Adrenal gland (tissue), 5 donors: ENCODE measurements at regions not wholly inside any gene's neighbourhood (a gene's known extent, or its start where the extent isn't known, plus 50 kb on each side); places are given as distances from the start of the nearest gene placed in this dataset.

Experiments used
- POLR2A ChIP-seq, 2 donors: fragments of 450-650 bp; IDR thresholded peaks; one replicate each; pipeline ENCODE4 v1.6.1; 2017; ENCODE audit warnings: antibody characterized with exemption in 2 of 2, mild to moderate bottlenecking in 2 of 2, moderate library complexity in 1 of 2
- TF ChIP-seq, protein P1 (sequence below), 6 experiments: fragments of 450-650 bp in 4 of 6; fragments of 200-600 bp in 2 of 6; sonication (generic) in 1 of 6; IDR thresholded peaks; 1 replicate in 5 of 6; 2 replicates in 1 of 6; pipeline versions ENCODE4 v1.5.1 to v1.8.0; 2016 to 2021; ENCODE audit warnings: antibody characterized with exemption in 6 of 6, mild to moderate bottlenecking in 2 of 6, moderate library complexity in 1 of 6
- donor health status: DM: no; HTN: no; CAD: no.

DNA sequence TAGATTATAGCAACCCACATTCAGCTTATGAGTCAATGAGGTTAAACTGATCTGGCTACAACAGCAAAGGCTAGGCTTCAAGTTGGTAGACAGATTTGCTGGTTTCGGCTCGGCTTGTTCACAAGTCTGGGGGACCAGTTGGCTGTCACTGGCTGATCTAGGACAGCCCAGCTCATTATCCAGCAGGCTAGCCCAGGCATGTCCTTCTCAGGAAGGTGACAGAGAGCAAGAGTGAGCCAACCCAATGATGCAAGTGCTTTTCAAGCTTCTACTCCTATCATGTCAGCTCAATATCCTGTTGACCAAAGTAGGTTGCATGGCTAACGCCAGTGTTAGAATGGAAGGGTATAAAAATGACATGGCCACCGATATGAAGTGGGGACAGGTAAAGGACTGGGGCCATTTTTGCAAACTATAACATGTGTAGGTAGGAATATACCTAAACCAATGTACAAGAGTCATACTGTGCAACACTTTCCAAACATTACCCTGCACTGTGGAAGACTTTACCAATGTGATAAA is 220.9 kb upstream of the SOX21 start:
- TF ChIP-seq, protein P1, sequence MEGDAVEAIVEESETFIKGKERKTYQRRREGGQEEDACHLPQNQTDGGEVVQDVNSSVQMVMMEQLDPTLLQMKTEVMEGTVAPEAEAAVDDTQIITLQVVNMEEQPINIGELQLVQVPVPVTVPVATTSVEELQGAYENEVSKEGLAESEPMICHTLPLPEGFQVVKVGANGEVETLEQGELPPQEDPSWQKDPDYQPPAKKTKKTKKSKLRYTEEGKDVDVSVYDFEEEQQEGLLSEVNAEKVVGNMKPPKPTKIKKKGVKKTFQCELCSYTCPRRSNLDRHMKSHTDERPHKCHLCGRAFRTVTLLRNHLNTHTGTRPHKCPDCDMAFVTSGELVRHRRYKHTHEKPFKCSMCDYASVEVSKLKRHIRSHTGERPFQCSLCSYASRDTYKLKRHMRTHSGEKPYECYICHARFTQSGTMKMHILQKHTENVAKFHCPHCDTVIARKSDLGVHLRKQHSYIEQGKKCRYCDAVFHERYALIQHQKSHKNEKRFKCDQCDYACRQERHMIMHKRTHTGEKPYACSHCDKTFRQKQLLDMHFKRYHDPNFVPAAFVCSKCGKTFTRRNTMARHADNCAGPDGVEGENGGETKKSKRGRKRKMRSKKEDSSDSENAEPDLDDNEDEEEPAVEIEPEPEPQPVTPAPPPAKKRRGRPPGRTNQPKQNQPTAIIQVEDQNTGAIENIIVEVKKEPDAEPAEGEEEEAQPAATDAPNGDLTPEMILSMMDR (IDR thresholded peaks at IDR 0.05) = no peak
- TF ChIP-seq POLR2A (IDR thresholded peaks at IDR 0.05) = no peak
